Endothelial cell of umbilical vein (primary cell): ENCODE measurements at regions not wholly inside any gene's neighbourhood (a gene's known extent, or its start where the extent isn't known, plus 50 kb on each side); places are given as distances from the start of the nearest gene placed in this dataset.

Experiments used
- BruUV-seq: library from RNA; stranded (reverse); fragments of 400-500 nt; replicated peaks from 2 replicates; lab custom pipeline; 2021; lab: Mats Ljungman, UMichigan
- CTCF ChIA-PET: fragments of 300-600, 350-600 bp; sonication (Branson Sonifier 250); formaldehyde crosslinking; loops from one replicate; lab custom pipeline; 2021; ENCODE audit warnings: antibody characterized with exemption, inconsistent platforms; lab: Charles Lee
- POLR2A ChIA-PET: fragments of 300-600, 350-600 bp; sonication (Branson Sonifier 250); formaldehyde crosslinking; loops from one replicate; lab custom pipeline; 2021; ENCODE audit warnings: antibody characterized with exemption, inconsistent platforms; lab: Charles Lee
- DNase-seq: peaks from one replicate; pipeline ENCODE4 v3.0.0-alpha.2; 2011; ENCODE audit warnings: low read depth, low spot score
- FAIRE-seq: peaks from 2 replicates; lab custom pipeline; 2011; peaks lifted over from hg19 to GRCh38; lab: Jason Lieb, UNC
- H2AFZ ChIP-seq: 2 replicates; pipeline ENCODE4 v1.6.0; 2012; ENCODE audit warnings: low read depth, low read length, control low read depth, inconsistent platforms
- H3K27ac ChIP-seq: 2 replicates; pipeline ENCODE4 v1.5.1; 2011; ENCODE audit warnings: low read depth, mild to moderate bottlenecking, control low read depth, low read length, moderate library complexity; ENCODE audit not compliant: insufficient read depth
- H3K27me3 ChIP-seq, 2 experiments: 2 replicates each; pipeline versions ENCODE4 v1.6.0 to v1.6.1; 2011; ENCODE audit warnings: low read length in 2 of 2, mixed read lengths in 1 of 2; ENCODE audit not compliant: control insufficient read depth in 2 of 2, insufficient read depth in 2 of 2
- H3K36me3 ChIP-seq, 2 experiments: 2 replicates in 1 of 2; 3 replicates in 1 of 2; pipeline ENCODE4 v1.5.1; 2011; ENCODE audit warnings: low read length in 2 of 2, mild to moderate bottlenecking in 1 of 2, moderate library complexity in 1 of 2; ENCODE audit not compliant: control insufficient read depth in 2 of 2, insufficient read depth in 2 of 2; ENCODE audit errors: extremely low read depth in 1 of 2
- H3K4me1 ChIP-seq: 3 replicates; pipeline ENCODE4 v1.5.1; 2011; ENCODE audit warnings: mild to moderate bottlenecking, low read length; ENCODE audit not compliant: control insufficient read depth, insufficient read depth; ENCODE audit errors: extremely low read depth
- H3K4me2 ChIP-seq: 2 replicates; pipeline ENCODE4 v1.6.1; 2011; ENCODE audit warnings: low read length, control low read depth, mixed read lengths; ENCODE audit not compliant: insufficient read depth
- H3K4me3 ChIP-seq, 3 experiments: fragments of 200-600 bp in 1 of 3; sonication (generic), shearing (Covaris generic) in 1 of 3; replicated peaks in 1 of 3; 2 replicates each; pipeline ENCODE4 v1.5.1; 2011 to 2016; ENCODE audit warnings: control low read depth in 3 of 3, low read length in 3 of 3, mild to moderate bottlenecking in 2 of 3, inconsistent platforms in 1 of 3, low read depth in 1 of 3, moderate library complexity in 1 of 3; ENCODE audit not compliant: insufficient read depth in 1 of 3
- H3K79me2 ChIP-seq: 2 replicates; pipeline ENCODE4 v1.6.0; 2012; ENCODE audit warnings: low read length, inconsistent platforms; ENCODE audit not compliant: control insufficient read depth, insufficient read depth
- H3K9ac ChIP-seq: replicated peaks from 2 replicates; pipeline ENCODE3; 2011; ENCODE audit warnings: low read length, control low read depth; ENCODE audit not compliant: insufficient read depth; ENCODE audit errors: extremely low read depth
- H3K9me1 ChIP-seq: replicated peaks from 3 replicates; pipeline ENCODE4 v1.6.0; 2011; ENCODE audit warnings: mild to moderate bottlenecking, low read length; ENCODE audit not compliant: control insufficient read depth, insufficient read depth; ENCODE audit errors: extremely low read depth
- H3K9me3 ChIP-seq: replicated peaks from 2 replicates; pipeline ENCODE4 v1.5.1; 2012; ENCODE audit warnings: low read length, inconsistent platforms; ENCODE audit not compliant: control insufficient read depth, insufficient read depth
- H4K20me1 ChIP-seq: replicated peaks from 2 replicates; pipeline ENCODE3; 2011; ENCODE audit warnings: mild to moderate bottlenecking, low read length; ENCODE audit not compliant: control insufficient read depth, insufficient read depth; ENCODE audit errors: extremely low read depth
- CTCF ChIP-seq, 2 donors: IDR thresholded peaks; 1 replicate in 1 of 2; 2 replicates in 1 of 2; pipeline ENCODE4 v1.5.1; 2011; ENCODE audit warnings: low read length in 2 of 2, mild to moderate bottlenecking in 2 of 2, moderate library complexity in 2 of 2, control low read depth in 1 of 2, inconsistent platforms in 1 of 2, low read depth in 1 of 2; ENCODE audit not compliant: insufficient read depth in 1 of 2; ENCODE audit errors: extremely low read depth in 1 of 2
- EZH2 ChIP-seq: IDR thresholded peaks from 2 replicates; pipeline ENCODE4 v1.6.1; 2012; ENCODE audit warnings: borderline replicate concordance, low read depth, mild to moderate bottlenecking, moderate library complexity, low read length, inconsistent platforms; ENCODE audit not compliant: severe bottlenecking
- FOS ChIP-seq: IDR thresholded peaks from 2 replicates; pipeline ENCODE4 v1.6.1; 2011; ENCODE audit warnings: mild to moderate bottlenecking, low read length, moderate library complexity, borderline replicate concordance; ENCODE audit not compliant: insufficient read depth
- GATA2 ChIP-seq: IDR thresholded peaks from 2 replicates; pipeline ENCODE4 v1.7.0; 2011; ENCODE audit warnings: low read depth, mild to moderate bottlenecking, moderate library complexity, mixed read lengths, low read length; ENCODE audit not compliant: insufficient read length, insufficient read depth
- JUN ChIP-seq: IDR thresholded peaks from 2 replicates; pipeline ENCODE4 v1.6.1; 2011; ENCODE audit warnings: borderline replicate concordance, low read depth; ENCODE audit not compliant: insufficient read length, insufficient read depth
- MYC ChIP-seq: IDR thresholded peaks from one replicate; pipeline ENCODE4 v1.6.1; 2011; ENCODE audit warnings: mild to moderate bottlenecking, low read depth, low read length
- POLR2A ChIP-seq: IDR thresholded peaks from 2 replicates; pipeline ENCODE4 v1.6.1; 2012; ENCODE audit warnings: low read depth, mild to moderate bottlenecking, control low read depth, low read length
- POLR2AphosphoS5 ChIP-seq: IDR thresholded peaks from 2 replicates; pipeline ENCODE4 v1.6.1; 2012; ENCODE audit warnings: low read depth, mild to moderate bottlenecking, control low read depth, low read length, moderate library complexity; ENCODE audit not compliant: insufficient read depth
- dilution Hi-C: fragments of 300-500 bp; cut with MboI; formaldehyde crosslinking; loops from one replicate; pipeline ENCODE4 v1.15.0; 2019; ENCODE audit warnings: low sequenced_read_pairs; ENCODE audit not compliant: extremely low pct_ligation_motif_present
- intact Hi-C: fragments of 100-400 bp; cut with micrococcal nuclease; formaldehyde crosslinking; loops from one replicate; pipeline ENCODE4 v1.10.0; 2022
- TF ChIP-seq, protein P1 (sequence below): IDR thresholded peaks from 2 replicates; pipeline ENCODE4 v1.6.1; 2011; ENCODE audit not compliant: insufficient read depth, insufficient read length

DNA sequence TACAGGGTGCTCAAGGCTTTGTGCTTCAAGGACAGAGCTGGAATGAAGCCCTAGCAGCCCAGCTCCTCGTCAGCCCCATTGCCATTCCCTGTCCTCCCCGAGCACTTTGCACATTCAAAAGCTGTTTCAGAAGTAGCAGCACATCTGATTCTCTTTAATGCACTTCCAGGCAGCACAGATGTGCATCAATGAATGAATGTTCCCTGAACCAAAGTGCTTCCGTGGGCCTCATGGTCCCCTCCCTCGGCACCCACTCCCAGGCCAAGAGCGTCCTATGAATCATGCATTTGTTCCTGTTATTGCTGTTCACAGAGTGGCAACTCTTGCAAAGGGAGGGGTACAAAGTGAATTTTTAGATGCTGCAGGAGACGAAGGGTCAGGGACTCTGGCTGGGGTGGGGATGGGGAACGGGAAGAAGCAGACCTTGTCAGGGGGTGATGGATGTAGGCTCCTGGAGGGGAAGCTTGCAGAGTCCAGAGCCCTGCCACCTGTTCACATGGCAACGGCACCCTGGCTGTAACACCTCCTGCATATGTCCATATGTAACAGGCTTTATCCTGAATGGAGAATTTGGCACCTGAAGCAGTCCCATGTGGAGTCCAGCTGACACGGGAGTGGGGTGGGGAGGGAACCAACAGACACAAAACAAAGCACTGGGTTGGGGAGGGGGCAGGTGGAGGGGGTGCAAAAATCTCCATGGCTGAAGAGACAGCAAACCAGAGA lies 62.2 kb upstream of the BAIAP2L1 start:
- Histone ChIP-seq H3K9me3 (no peaks in the 10 kb centered on the region), H3K27me3 (no peaks in the 10 kb centered on the region), H3K9ac (no peak overlapping the region), H3K4me1 (no peaks in the 10 kb centered on the region), H3K4me3 (no peak overlapping the region), H3K9me1 (no peaks in the 10 kb centered on the region), H2AFZ (no peak overlapping the region), H4K20me1 (no peaks in the 10 kb centered on the region), H3K27ac (no peak overlapping the region), H3K36me3 (no peaks in the 10 kb centered on the region), H3K79me2 (no peaks in the 10 kb centered on the region), H3K4me2 (no peak overlapping the region)
- POLR2A ChIA-PET, result no interaction called here
- intact Hi-C loops (no loop called here), dilution Hi-C loops (no loop called here)
- DNase-seq (no peak), FAIRE-seq (no peak)
- TF ChIP-seq CTCF (IDR thresholded peaks at IDR 0.05; ENCODE audit: extremely low read depth in 1 of 2, insufficient read depth in 1 of 2, low read depth in 1 of 2, low read length in 2 of 2), result no peak
- no peak for TF ChIP-seq POLR2AphosphoS5
- no peak for TF ChIP-seq POLR2A
- no peak for TF ChIP-seq GATA2
- TF ChIP-seq JUN, result no peak
- no peak for TF ChIP-seq FOS
- no peak for TF ChIP-seq MYC
- no peak for TF ChIP-seq EZH2
- TF ChIP-seq, protein P1, sequence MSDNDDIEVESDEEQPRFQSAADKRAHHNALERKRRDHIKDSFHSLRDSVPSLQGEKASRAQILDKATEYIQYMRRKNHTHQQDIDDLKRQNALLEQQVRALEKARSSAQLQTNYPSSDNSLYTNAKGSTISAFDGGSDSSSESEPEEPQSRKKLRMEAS, result no peak
- BruUV-seq, result no TSS peak
- CTCF ChIA-PET, result interaction anchor here (1.1 kb wide), 1 partner anchor 283 kb away, joined by 3 read pairs; no protein-coding TSS in a partner anchor
